ENCODE measurements at regions not wholly inside any gene's neighbourhood (a gene's known extent, or its start where the extent isn't known, plus 50 kb on each side); places are given as distances from the start of the nearest gene placed in this dataset.
"Not testable (repeated sequence)": the region's sequence is repeated elsewhere in the genome, so short reads cannot be mapped to it uniquely, and the experiment has no call there.

- no peak for DNase-seq
Measured at GRCh38 chr11:110866081-110866480, 153.8 kb upstream of the ARHGAP20 start.

GRCh38 chr11:110862407-110862806, 150.2 kb upstream of the ARHGAP20 start:
- no peak for DNase-seq

- no peak for DNase-seq
Measured at GRCh38 chr11:110860461-110860860, 148.2 kb upstream of the ARHGAP20 start.

- DNase-seq = no peak
Measured at GRCh38 chr11:110859998-110860397, 147.8 kb upstream of the ARHGAP20 start.

GRCh38 chr11:110859240-110859840, 147.1 kb upstream of the ARHGAP20 start:
- no peak for DNase-seq

GRCh38 chr11:110858547-110858921, 146.3 kb upstream of the ARHGAP20 start:
- DNase-seq = no peak

GRCh38 chr11:110857892-110858546, 145.8 kb upstream of the ARHGAP20 start:
- DNase-seq = no peak

- no peak for DNase-seq
Measured at GRCh38 chr11:110856996-110857812, 145.0 kb upstream of the ARHGAP20 start.

- DNase-seq = no peak
Measured at GRCh38 chr11:110856340-110856739, 144.1 kb upstream of the ARHGAP20 start.

GRCh38 chr11:110855191-110855590, 143.0 kb upstream of the ARHGAP20 start:
- no peak for DNase-seq

- peak; percentile 42 to 57 for DNase-seq
Measured at GRCh38 chr11:110852921-110853490, 140.8 kb upstream of the ARHGAP20 start.

- DNase-seq = no peak
Measured at GRCh38 chr11:110850846-110851245, 138.6 kb upstream of the ARHGAP20 start.

GRCh38 chr11:110843053-110843452, 130.8 kb upstream of the ARHGAP20 start:
- not testable (repeated sequence) for DNase-seq

GRCh38 chr11:110838808-110839207, 126.6 kb upstream of the ARHGAP20 start:
- DNase-seq = no peak

- peak; percentile 11 to 66 for DNase-seq
Measured at GRCh38 chr11:110837603-110838002, 125.4 kb upstream of the ARHGAP20 start.

GRCh38 chr11:110835106-110835505, 122.9 kb upstream of the ARHGAP20 start:
- DNase-seq = peak; percentile 48 to 51

GRCh38 chr11:110833033-110833484, 120.8 kb upstream of the ARHGAP20 start:
- DNase-seq = no peak

- DNase-seq = no peak
Measured at GRCh38 chr11:110832539-110832938, 120.3 kb upstream of the ARHGAP20 start.

GRCh38 chr11:110832080-110832479, 119.8 kb upstream of the ARHGAP20 start:
- no peak for DNase-seq

GRCh38 chr11:110830747-110831146, 118.5 kb upstream of the ARHGAP20 start:
- no peak for DNase-seq

GRCh38 chr11:110830344-110830743, 118.1 kb upstream of the ARHGAP20 start:
- no peak for DNase-seq

- no peak for DNase-seq
Measured at GRCh38 chr11:110829873-110830272, 117.6 kb upstream of the ARHGAP20 start.

GRCh38 chr11:110828086-110828485, 115.8 kb upstream of the ARHGAP20 start:
- no peak for DNase-seq
